GM19455 (cell line): ENCODE measurements at regions not wholly inside any gene's neighbourhood (a gene's known extent, or its start where the extent isn't known, plus 50 kb on each side); places are given as distances from the start of the nearest gene placed in this dataset.
"Not testable (repeated sequence)": the region's sequence is repeated elsewhere in the genome, so short reads cannot be mapped to it uniquely, and the experiment has no call there.

Experiments
- ATAC-seq: cut with Tn5 transposase; IDR thresholded peaks from one replicate; pipeline ENCODE4 v1.9.1; 2021; ENCODE audit not compliant: unreplicated experiment

DNA sequence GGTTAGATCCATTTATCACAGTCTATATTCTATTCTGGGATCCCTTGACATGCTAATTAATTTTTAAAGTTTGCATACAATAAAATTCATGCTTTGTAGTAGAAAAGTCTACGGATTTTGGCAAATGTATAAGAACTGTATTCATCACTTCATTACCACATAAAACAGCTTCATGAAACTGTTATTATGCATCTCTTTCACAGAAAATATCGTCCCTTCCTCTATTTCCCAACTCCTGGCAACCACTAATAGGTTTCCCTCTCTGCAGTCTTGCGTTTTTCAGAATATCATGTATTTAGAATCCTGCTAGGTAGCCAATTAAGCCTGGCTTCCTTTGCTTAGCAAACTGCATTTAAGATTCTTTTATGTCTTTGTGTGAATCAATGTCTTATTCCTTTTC is 441.3 kb upstream of the RGS17 start:
- ATAC-seq, result no peak

DNA sequence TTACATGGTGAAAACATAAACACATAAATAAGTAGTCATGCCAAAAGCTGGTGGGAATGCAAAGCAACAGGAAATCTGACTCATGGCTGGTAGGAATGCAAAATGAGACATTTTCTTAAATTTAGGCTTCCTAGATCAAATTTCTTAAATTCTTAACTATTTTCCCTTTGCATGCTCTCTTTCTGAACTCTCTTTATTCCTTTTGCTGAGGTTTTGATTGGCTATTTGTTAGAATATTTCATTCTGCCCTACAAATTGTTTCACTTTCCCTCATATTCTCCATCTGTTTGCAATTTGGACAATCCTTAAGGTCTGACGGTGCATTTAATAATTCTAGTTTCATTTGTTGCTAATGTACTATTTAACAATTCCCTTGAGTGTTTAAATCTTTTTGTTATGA is 437.5 kb upstream of the RGS17 start:
- ATAC-seq, result no peak

DNA sequence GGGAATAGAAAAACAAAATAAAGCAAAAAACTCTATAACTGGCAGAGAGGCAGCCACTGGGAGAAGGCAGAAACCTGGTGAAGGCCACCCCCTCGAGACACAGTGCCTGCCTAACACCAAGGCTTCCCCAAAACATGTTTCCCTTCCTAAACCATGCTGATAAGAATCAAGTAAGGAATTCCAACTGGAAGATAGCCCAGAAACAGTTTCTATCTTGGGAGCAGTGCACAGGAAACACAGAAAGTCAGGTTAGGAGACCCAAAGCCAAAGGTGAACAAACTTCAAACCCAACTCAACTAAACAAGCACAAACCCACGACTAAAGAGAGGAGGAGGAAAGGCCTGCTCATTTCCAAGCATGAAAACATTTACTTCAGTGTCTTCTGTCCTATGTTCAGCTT is 433.7 kb upstream of the RGS17 start:
- ATAC-seq, result no peak

DNA sequence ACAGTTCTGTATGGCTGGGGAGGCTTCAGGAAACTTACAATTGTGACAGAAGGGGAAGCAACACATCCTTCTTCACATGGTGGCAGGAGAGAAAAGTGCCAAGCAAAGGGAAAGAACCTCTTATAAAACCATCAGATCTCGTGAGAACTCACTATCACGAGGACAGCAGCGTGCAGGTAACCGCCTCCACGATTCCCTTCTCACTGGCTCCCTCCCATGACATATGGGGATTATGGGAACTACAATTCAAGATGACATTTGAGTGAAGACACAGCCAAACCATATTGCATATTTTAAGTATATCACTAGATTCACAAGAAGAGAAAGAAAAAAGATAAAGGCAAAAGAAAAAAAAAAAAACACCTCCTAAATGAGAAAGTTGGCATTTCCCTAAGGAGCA is 431.9 kb upstream of the RGS17 start:
- no peak for ATAC-seq

DNA sequence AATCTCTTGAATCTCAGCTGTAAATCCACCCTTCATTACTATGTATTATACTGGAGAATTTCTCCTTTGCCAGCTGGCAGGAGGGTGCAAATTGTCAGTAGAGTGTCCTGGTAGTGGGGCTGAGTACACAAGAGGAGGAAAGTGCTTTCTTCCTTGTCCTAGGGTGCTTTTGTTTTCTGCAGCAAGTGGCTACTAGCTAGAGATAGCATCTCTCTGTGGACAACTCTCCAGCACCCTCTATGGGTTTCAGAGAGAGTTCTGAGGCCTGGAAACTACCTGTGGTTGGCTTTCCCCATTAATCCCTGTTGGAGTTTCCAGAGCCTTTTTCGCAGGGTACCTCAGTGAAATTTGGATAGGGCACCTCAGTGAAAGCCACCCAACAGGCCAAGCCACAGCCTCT is 422.5 kb upstream of the RGS17 start:
- no peak for ATAC-seq

DNA sequence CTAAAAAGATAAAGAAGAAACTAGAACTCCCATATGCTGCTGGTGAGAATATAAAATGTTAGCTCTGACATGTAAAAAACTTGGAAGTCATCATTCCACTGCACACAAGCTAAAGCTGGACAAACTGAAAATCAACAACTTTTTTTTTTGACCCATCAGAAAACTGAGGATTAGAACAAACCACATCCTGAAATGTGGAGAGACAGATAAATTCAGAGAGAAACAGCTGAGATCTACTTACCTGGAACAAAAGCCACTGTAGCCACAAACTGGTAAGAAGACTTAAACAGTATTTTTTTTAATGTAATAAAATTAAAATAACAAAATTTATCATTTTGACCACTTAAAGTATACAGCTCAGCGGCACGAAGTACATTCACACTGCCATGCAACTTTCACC is 408.5 kb upstream of the RGS17 start:
- no peak for ATAC-seq

DNA sequence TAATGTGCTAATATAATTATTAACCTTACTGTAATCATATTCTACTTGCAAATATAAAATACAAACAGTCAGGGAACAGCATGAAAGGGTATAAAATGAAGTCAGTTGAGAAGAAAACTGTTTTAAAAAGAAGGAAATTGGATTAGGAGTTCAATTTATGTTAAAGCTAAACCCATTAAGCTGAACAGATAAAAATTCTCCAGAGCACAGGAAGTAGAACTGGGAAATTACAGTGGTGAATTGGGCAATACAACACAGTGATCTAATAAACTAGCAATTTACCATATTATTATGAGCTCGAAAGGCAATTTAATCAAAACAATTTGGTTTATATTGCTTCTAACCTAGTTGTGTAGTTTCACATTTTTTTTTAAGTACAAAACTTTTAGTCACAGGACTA is 407.4 kb upstream of the RGS17 start:
- no peak for ATAC-seq

DNA sequence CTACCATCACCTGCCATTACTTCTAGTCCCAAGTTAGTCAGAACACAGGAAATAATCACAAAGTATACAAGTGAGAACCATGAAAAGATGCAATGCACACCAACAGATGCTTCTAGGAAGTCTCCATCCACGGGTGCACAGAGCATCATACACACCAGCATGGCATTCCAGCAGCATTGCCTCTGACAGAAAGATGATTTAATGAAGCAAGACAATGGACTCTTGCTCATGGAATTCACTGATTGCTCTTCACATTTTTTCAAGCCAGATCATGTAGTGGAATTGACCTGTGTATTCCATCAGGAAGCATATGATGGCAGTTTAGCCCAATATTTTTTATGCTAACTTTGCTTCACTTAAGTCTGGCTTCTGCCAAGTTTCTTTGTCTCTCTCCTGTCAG is 406.3 kb upstream of the RGS17 start:
- ATAC-seq, result no peak

DNA sequence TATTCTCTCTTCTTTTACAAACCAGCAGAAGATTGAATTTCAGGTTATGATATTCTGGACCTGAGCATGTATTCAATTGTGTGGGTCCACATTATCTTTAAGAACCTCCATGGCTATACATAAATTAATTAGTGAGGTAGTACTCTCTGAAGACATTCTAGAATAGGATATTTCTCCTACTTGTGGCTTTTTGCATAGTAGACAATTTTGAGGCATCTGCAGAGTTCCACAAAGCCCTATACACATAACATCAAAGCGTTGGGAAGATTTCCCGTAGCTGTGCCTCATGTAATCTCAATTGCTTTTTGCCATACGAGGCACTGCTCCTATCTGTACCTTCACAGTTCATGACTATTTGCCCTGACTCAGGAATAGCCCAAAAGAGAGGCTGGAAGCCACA is 395.4 kb upstream of the RGS17 start:
- ATAC-seq, result no peak

DNA sequence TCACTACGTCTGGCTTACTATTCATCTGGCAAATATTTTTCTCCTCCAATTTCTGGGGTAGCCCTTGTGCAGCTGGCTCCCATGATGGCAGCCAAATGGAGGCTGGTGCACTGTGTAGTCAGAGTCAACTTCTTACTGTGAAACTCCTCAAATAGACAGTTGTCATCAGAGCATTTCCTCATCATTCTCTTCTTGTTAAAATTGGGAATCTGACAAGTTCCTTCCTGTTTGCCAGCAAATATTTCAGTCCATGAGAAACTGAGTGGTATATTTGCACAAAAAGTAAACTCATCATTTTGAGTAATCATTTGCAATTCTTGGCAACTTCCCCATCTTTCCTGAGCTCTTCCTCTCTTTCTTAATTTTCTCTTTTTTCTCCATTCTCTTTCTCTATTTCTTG is 394.9 kb upstream of the RGS17 start:
- no peak for ATAC-seq

DNA sequence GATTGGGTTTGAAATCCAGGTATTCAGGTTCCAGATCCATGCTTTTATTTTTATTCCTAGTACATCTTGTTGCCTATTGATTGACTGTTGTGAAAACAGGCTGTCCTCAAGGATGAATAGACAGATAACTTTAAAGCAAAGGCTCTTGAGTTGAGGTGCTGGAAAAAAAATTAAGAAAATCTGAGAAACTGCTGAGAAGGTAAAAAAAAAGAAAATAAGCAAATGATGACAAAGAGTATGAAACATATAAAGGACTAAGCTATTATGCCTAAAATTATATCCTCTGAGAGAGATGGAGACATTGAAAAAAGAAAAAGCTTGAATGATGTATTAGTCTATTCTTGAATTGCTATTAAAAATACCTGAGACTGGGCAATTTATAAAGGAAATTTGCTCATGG is 392.3 kb upstream of the RGS17 start:
- no peak for ATAC-seq

DNA sequence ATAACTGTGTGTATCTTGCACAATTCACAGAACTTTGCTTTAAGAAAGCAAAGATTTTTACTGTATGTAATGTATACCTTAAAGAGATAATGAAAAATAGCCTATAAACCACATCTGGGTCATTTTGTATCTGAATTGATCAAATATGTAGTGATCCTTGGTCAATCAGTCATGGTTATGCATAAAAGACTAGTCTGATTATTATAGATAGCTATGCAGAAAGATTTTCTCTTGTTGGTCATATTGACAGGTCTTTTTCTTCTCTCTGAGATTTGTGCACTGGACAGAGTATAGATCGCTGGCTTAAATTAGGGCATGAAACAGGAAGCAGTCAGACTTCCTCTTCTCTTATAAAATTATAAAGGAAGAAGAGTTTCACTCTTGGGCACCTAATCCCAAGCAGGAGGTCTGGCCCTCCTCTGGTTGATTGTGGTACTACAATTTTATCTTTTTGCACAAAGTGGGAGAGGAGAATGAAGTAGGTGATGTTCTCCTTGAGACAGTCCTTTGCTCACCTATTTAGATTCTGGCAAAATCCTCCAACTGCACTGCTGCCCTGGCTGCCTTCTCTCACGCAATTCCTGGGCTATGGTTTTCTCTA is 380.9 kb upstream of the RGS17 start:
- peak; percentile 97 for ATAC-seq

DNA sequence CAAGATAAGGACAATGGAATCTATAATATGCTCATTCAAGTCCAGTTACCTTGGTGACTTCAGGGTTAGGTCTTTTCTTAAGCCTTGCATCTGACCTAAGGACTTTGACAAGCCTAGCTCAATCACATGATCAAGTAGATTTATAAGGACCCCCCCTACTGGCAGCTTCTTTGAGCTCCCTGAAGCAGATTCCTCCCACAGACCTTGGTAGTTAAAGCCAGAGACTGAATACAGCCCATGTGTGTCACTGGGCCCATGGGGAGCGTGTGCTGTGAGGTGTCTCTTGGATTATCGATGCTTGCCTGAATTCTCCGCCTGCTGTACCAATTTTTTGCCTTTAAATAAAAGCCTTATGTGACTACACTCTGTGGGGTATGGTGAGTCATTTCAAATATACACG is 372.7 kb upstream of the RGS17 start:
- ATAC-seq, result no peak

DNA sequence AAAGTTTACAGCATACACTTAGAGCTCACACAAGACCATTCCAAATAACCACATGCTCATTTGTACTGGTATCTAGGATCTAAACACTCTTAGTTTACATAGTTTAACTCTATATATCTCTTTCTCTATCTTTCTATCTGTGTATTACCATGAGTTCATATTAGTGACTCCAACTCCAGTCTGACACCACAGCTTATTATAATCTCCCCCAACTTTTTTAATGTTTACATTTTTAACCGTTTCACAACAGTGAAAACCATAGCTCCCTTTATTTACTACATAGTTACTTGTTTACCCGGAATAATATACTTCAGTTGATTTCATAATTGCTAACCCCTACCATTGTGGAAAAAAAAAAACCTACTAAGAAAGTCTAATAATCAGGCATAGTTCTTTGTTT is 362.4 kb upstream of the RGS17 start:
- ATAC-seq, result no peak

DNA sequence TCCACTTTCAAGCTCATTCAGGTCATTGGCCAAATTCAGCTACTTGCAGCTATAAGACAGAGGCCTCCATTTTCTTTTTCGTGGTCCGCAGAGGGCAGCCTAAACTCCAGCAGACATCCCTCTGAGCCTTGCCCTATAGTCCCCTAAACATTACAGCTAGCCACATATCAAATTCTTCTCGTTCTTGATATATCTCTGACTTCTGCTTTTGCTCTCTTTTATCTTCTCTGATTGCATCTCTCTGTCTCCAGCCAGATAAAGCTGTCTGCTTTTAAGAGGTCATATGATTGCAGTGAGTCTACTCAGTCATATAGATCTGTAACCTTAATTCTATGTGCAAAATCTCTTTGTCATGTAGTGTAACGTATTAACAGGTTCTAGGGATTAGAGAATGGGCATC is 358.4 kb upstream of the RGS17 start:
- ATAC-seq, result no peak

DNA sequence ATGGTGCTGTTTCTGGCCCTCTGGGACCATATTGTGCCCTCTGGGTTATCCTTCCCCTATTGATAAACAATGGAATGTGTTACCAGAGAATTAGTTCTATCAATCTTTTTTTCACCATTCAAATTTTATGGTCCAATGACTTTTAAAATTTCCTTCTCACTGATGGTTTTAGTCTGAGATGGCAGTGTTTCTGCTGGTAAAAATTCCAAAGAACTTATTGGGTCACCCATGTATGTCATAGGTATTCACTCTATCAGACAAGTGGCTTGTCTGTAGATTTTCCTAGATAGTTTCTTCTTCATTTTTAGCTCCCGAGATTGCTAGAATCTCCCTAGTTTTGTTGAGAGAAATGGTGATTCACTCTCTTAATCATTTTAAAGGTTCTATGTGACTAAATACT is 357.2 kb upstream of the RGS17 start:
- ATAC-seq, result no peak

DNA sequence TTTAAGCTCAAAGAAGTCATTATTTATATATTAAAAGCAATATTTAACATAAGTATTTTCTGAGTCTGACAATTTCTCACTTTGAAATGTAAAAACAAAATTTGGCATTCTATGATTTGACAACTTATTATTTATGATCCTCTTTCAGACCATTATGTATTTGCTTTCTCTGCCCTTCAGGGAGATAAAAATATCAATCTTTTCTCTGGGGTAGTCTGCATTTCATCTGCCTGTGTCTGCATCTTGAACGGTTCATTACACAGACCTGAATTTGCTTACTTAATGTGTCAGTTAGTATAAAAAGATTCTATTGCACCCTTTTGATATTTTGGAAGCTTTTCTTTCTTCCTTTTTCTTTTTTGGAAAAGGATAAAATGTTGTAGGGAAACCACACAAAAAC is 354.0 kb upstream of the RGS17 start:
- ATAC-seq, result no peak

DNA sequence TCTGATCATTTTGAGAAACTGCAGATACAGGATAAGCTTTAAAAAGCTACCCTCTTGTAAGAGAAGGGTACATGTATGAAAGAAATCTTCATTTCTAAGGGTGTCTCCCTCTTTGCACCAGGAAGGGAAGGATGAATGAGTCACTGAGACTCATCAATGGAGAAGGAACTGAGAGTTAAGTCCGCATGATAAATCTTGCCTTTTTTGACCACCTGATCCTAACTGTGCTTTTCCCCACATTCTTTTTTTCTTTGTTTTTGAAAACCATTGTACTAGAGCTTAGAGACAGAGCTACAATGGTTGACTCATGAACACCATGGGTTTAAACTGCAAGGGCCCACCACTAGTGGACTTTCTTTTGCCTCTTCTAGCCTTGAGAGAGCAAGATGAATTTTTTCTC is 353.0 kb upstream of the RGS17 start:
- ATAC-seq, result no peak

DNA sequence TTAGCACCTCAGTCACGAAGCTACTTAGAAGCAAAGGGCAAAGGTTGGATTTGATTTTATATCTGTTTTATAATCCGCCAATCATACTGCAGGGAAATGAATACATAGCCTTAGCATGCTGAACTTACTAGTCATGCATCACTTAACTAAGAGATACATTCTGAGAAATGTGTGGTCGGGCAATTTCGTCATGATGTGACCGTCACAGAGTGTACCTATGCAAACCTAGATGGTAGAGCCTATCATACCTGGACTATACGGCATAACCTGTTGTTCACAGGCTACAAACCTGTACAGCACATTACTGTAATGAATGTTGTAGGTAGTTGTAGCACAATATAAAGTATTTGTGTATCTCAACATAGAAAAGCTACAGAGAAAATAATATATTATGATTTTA is 345.2 kb upstream of the RGS17 start:
- ATAC-seq, result no peak

DNA sequence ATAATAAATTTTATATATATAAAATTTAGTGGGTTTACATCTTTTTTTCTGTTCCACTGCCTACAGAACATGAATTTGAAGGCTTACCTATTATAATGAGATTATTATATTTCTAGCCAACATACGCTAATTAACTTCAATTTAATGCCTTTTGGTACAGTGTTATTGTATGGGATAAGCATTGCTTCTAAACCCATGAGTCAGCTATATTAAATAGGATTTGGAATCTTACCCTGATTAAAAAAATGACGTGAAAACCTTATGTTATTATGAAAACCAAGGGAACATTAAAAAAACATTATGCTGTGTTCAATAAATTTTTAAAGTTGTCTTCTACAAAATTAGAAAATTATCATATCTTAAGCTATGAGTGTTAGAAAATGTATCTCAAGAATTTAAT is 334.0 kb upstream of the RGS17 start:
- no peak for ATAC-seq

DNA sequence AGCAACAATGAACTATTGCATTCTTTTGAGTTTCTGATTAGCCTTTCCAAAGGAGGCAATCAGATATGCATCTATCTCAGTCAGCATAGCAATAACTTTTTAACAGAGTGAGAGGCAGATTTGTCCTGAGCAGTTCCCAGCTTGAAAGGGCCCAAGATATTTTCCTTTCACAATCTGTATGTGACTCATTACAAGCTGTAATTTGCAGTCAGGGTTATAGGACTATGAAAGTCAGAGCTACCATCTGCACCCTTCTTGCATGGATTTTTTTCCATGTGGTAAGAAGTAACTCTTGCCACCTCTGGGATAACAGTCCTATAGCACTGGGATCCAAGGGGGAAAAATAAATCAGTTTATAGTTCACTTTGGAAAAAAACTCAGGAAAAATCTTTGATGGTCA is 318.2 kb upstream of the RGS17 start:
- no peak for ATAC-seq

DNA sequence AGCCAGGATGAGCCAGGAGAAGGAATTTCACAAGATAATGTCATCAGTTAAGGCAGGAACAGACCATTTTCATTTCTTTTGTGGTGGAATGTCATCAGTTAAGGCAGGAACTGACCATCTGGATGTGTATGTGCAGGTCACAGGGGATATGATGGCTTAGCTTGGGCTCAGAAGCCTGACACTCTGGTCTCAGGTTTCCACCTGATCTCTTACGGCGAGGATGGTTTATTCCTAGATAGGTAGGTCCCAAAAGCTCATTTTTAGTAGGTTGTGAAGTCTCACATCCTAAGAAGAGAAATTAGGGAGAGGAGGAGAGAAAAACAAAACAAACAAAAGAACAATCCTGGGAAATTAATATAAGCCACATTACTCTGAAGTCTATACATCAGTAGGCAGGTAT is 311.7 kb upstream of the RGS17 start:
- ATAC-seq, result not testable (repeated sequence)

DNA sequence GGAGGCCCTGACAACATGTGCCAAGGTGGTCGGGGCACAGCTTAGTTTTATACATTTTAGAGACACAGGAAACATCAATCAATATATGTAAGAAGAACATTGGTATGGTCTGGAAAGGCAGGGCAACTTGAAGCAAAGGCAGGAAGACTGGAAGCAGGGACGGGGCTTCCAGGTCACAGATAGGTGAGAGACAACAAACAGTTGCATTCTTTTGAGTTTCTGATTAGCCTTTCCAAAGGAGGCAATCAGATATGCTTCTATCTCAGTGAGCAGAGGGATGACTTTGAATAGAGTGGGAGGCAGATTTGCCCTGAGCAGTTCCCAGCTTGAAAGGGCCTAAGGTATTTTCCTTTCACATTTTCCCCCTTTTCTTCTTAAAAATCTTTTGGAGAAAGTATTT is 311.0 kb upstream of the RGS17 start:
- no peak for ATAC-seq

DNA sequence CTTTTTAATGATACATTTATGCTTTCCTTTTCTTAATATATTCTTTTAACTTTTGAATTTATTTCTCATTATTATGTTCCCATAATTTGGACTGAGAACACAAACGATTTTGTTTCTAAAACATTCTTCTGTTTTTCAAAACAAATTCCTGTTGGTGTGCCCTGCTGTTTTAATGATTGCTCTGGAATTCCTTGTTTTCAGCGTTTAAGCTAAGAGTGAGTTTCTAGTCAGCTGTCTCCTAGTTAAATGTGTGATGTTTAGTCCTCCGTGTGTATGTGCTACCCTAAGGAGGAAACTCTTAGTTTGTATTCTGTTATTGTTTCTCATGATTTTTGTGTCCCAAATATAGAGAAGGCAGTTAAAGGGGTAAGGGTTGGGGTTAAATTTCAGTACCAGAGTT is 306.1 kb upstream of the RGS17 start:
- ATAC-seq, result no peak
